IMR-90 (cell line): ENCODE measurements at regions not wholly inside any gene's neighbourhood (a gene's known extent, or its start where the extent isn't known, plus 50 kb on each side); places are given as distances from the start of the nearest gene placed in this dataset.

Experiments used
- ATAC-seq: fragments of 200-7000 bp; cut with Tn5 transposase; 2 replicates; pipeline ENCODE4 v1.9.1; 2020; ENCODE audit warnings: low read depth, mild to moderate bottlenecking, moderate library complexity
- BruUV-seq: library from RNA; stranded (reverse); fragments of 400-500 nt; replicated peaks from 2 replicates; lab custom pipeline; 2021; lab: Mats Ljungman, UMichigan
- CTCF ChIA-PET: fragments of 300-600 bp; formaldehyde crosslinking; extraction: SDS; loops from one replicate; lab custom pipeline; 2021; ENCODE audit warnings: antibody characterized with exemption; lab: Yijun Ruan, JAX
- POLR2A ChIA-PET: fragments of 300-600 bp; sonication (Branson Sonifier 250); formaldehyde crosslinking; loops from one replicate; lab custom pipeline; 2022; ENCODE audit warnings: antibody characterized with exemption; ENCODE audit not compliant: unreplicated experiment; lab: Charles Lee
- DNase-seq: peaks from one replicate; pipeline ENCODE4 v3.0.0; 2013
- H2AFZ ChIP-seq: replicated peaks from 2 replicates; pipeline ENCODE3; 2013; ENCODE audit warnings: low read length, mild to moderate bottlenecking; ENCODE audit not compliant: poor library complexity
- H2AK5ac ChIP-seq: 2 replicates; pipeline ENCODE4 v1.6.1; 2013; ENCODE audit warnings: low read depth, low read length, inconsistent platforms
- H2AK9ac ChIP-seq: replicated peaks from 2 replicates; pipeline ENCODE3; 2013; ENCODE audit warnings: mild to moderate bottlenecking, low read depth, low read length, moderate library complexity; ENCODE audit not compliant: poor library complexity
- H2BK120ac ChIP-seq: 2 replicates; pipeline ENCODE4 v1.6.1; 2013; ENCODE audit warnings: low read depth, low read length, inconsistent platforms
- H2BK15ac ChIP-seq: 3 replicates; pipeline ENCODE4 v1.6.1; 2013; ENCODE audit warnings: low read depth, low read length, inconsistent platforms
- H2BK20ac ChIP-seq: 2 replicates; pipeline ENCODE4 v1.6.1; 2013; ENCODE audit warnings: low read depth, mild to moderate bottlenecking, inconsistent platforms, low read length, moderate library complexity
- H2BK5ac ChIP-seq: 2 replicates; pipeline ENCODE4 v1.6.1; 2013; ENCODE audit warnings: mild to moderate bottlenecking, low read depth, low read length, inconsistent platforms; ENCODE audit not compliant: poor library complexity, severe bottlenecking
- H3K14ac ChIP-seq: replicated peaks from 2 replicates; pipeline ENCODE4 v1.6.1; 2013; ENCODE audit warnings: low read depth, low read length, inconsistent platforms
- H3K18ac ChIP-seq: 2 replicates; pipeline ENCODE4 v1.6.1; 2013; ENCODE audit warnings: low read depth, low read length, control low read depth
- H3K23ac ChIP-seq: 2 replicates; pipeline ENCODE4 v1.6.1; 2013; ENCODE audit warnings: low read depth, low read length, inconsistent platforms
- H3K27ac ChIP-seq: 2 replicates; pipeline ENCODE4 v1.5.1; 2013; ENCODE audit warnings: mild to moderate bottlenecking, control low read depth, low read length; ENCODE audit not compliant: insufficient read depth
- H3K27me3 ChIP-seq: 2 replicates; pipeline ENCODE4 v1.6.1; 2013; ENCODE audit warnings: low read length; ENCODE audit not compliant: control insufficient read depth, insufficient read depth
- H3K36me3 ChIP-seq: 2 replicates; pipeline ENCODE4 v1.6.1; 2013; ENCODE audit warnings: low read length, mixed read lengths; ENCODE audit not compliant: control insufficient read depth, insufficient read depth
- H3K4ac ChIP-seq: 2 replicates; pipeline ENCODE4 v1.6.1; 2013; ENCODE audit warnings: low read depth, low read length, inconsistent platforms
- H3K4me1 ChIP-seq: 2 replicates; pipeline ENCODE4 v1.6.1; 2013; ENCODE audit warnings: low read length, mixed read lengths; ENCODE audit not compliant: control insufficient read depth, insufficient read depth
- H3K4me2 ChIP-seq: 2 replicates; pipeline ENCODE4 v1.6.1; 2013; ENCODE audit warnings: low read depth, mild to moderate bottlenecking, control low read depth, low read length, moderate library complexity
- H3K4me3 ChIP-seq: 2 replicates; pipeline ENCODE4 v1.5.1; 2013; ENCODE audit warnings: low read depth, mild to moderate bottlenecking, control low read depth, low read length, moderate library complexity; ENCODE audit not compliant: insufficient read depth
- H3K56ac ChIP-seq: 2 replicates; pipeline ENCODE4 v1.6.1; 2013; ENCODE audit warnings: low read length, inconsistent platforms; ENCODE audit not compliant: insufficient read depth; ENCODE audit errors: extremely low read depth
- H3K79me1 ChIP-seq, 2 experiments: 2 replicates each; pipeline ENCODE4 v1.6.1; 2013; ENCODE audit warnings: low read length in 2 of 2, inconsistent platforms in 1 of 2, low read depth in 1 of 2
- H3K9ac ChIP-seq: 2 replicates; pipeline ENCODE4 v1.6.1; 2013; ENCODE audit warnings: low read depth, low read length, control low read depth
- H3K9me1 ChIP-seq: 2 replicates; pipeline ENCODE4 v1.6.1; 2013; ENCODE audit warnings: low read length, inconsistent platforms; ENCODE audit not compliant: insufficient read depth
- H3K9me3 ChIP-seq: 2 replicates; pipeline ENCODE4 v1.6.1; 2013; ENCODE audit warnings: low read length; ENCODE audit not compliant: control insufficient read depth, insufficient read depth
- H4K20me1 ChIP-seq: 2 replicates; pipeline ENCODE4 v1.6.1; 2013; ENCODE audit warnings: low read length, inconsistent platforms; ENCODE audit not compliant: insufficient read depth
- H4K5ac ChIP-seq: 2 replicates; pipeline ENCODE4 v1.6.1; 2013; ENCODE audit warnings: mild to moderate bottlenecking, low read depth, low read length, control low read depth
- H4K8ac ChIP-seq, 2 experiments: 2 replicates each; pipeline ENCODE4 v1.6.1; 2013; ENCODE audit warnings: low read depth in 2 of 2, low read length in 2 of 2, control low read depth in 1 of 2, inconsistent platforms in 1 of 2
- H4K91ac ChIP-seq: 2 replicates; pipeline ENCODE4 v1.6.1; 2013; ENCODE audit warnings: low read depth, low read length, inconsistent platforms; ENCODE audit not compliant: insufficient read depth
- CEBPB ChIP-seq: IDR thresholded peaks from 2 replicates; pipeline ENCODE4 v1.6.1; 2012; ENCODE audit warnings: low read depth, low read length, improper control_type of control experiment
- MAZ ChIP-seq: IDR thresholded peaks from 2 replicates; pipeline ENCODE4 v1.6.1; 2012; ENCODE audit warnings: low read depth, mild to moderate bottlenecking, low read length, improper control_type of control experiment, moderate library complexity, borderline replicate concordance
- MXI1 ChIP-seq: IDR thresholded peaks from 2 replicates; pipeline ENCODE4 v1.6.1; 2012; ENCODE audit warnings: low read depth, mild to moderate bottlenecking, low read length, moderate library complexity, borderline replicate concordance
- RAD21 ChIP-seq: IDR thresholded peaks from 2 replicates; pipeline ENCODE4 v1.6.1; 2012; ENCODE audit warnings: low read length, improper control_type of control experiment
- SMC3 ChIP-seq: fragments of 150-350 bp; IDR thresholded peaks from 2 replicates; pipeline ENCODE4 v1.6.1; 2016; ENCODE audit warnings: low read depth, mild to moderate bottlenecking, antibody characterized with exemption, low read length, moderate library complexity
- WGBS, 2 experiments: methylation state at CpG; one replicate each; pipeline versions ENCODE4 v1.1.5 to v1.1.7; 2013; ENCODE audit warnings: missing lambda C conversion rate in 2 of 2; ENCODE audit not compliant: insufficient read length in 1 of 2; ENCODE audit errors: extremely low coverage in 2 of 2; 5-methylcytosine and 5-hydroxymethylcytosine counted together
- dilution Hi-C: fragments of 300-500 bp; cut with HindIII; formaldehyde crosslinking; loops from one replicate; pipeline ENCODE4 v1.14.3; 2018; ENCODE audit warnings: low sequenced_read_pairs; ENCODE audit not compliant: unreplicated experiment
- in situ Hi-C: fragments of 300-500 bp; cut with MboI; formaldehyde crosslinking; loops from 3 replicates; pipeline ENCODE4 v1.14.3; 2019; ENCODE audit warnings: low sequenced_read_pairs, inconsistent platforms, mixed read lengths
- intact Hi-C: fragments of 100-400 bp; cut with micrococcal nuclease; formaldehyde crosslinking; loops from 2 replicates; pipeline ENCODE4 v1.10.0; 2022
- TF ChIP-seq, protein P1 (sequence below): fragments of 150-350 bp; IDR thresholded peaks from 2 replicates; pipeline ENCODE4 v1.6.1; 2016; ENCODE audit warnings: low read depth, mild to moderate bottlenecking, low read length, moderate library complexity, borderline replicate concordance

DNA sequence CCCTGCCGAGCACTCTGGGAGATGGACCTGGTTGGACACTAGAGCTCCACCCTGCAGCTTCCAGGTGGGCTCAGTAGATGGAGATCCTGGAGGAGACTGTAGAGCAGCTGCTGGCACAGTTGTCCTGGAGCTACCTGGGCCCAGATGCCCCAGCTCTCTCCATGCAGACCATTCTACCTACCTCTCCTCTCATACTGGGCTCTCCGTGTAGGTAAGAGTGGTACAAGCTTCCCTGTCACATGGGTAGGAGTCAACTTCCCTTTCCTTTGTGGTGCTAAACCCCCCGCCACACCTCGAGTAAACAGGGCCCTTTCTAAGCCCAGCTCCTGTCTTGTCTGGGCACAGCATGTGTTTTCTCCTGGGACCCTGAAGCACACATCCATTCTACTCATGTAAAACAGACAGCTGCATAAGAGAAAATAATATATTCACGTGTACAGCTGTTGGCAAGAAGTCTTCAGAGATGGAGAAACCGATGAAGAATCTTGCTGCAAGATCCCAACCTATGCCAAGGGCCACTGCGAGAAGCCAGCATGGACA, 108.1 kb upstream of the DUSP22 start:
- dilution Hi-C loops: no loop called here
- Histone ChIP-seq H3K36me3 (no peaks in the 10 kb centered on the region), H3K4me1 (peaks cover 3% of the 10 kb centered on the region; the same call in 1 of the 2 replicates), H3K9me1 (no peaks in the 10 kb centered on the region), H2AK5ac (no peak overlapping the region), H3K14ac (no peak overlapping the region), H4K8ac (no peak overlapping the region), H3K9ac (no peak overlapping the region), H3K9me3 (no peaks in the 10 kb centered on the region), H4K91ac (no peak overlapping the region), H2BK120ac (no peak overlapping the region), H3K23ac (no peak overlapping the region), H3K4ac (no peak overlapping the region), H2BK5ac (no peak overlapping the region), H3K56ac (no peak overlapping the region), H3K18ac (no peak overlapping the region), H4K5ac (no peak overlapping the region), H2AFZ (no peak overlapping the region), H3K27ac (no peak overlapping the region), H4K20me1 (no peaks in the 10 kb centered on the region), H3K4me2 (no peak overlapping the region), H3K4me3 (no peak overlapping the region), H2BK15ac (no peak overlapping the region), H2BK20ac (no peak overlapping the region), H2AK9ac (no peak overlapping the region), H3K79me1 (no peaks in the 10 kb centered on the region), H3K27me3 (peaks cover 8% of the 10 kb centered on the region; the same call in 1 of the 2 replicates)
- TF ChIP-seq CEBPB (no peak), RAD21 (no peak), MXI1 (no peak), MAZ (no peak), SMC3 (no peak)
- TF ChIP-seq, protein P1, sequence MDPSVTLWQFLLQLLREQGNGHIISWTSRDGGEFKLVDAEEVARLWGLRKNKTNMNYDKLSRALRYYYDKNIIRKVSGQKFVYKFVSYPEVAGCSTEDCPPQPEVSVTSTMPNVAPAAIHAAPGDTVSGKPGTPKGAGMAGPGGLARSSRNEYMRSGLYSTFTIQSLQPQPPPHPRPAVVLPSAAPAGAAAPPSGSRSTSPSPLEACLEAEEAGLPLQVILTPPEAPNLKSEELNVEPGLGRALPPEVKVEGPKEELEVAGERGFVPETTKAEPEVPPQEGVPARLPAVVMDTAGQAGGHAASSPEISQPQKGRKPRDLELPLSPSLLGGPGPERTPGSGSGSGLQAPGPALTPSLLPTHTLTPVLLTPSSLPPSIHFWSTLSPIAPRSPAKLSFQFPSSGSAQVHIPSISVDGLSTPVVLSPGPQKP: no peak
- no TSS peak for BruUV-seq
- CTCF ChIA-PET: no interaction called here
- 51% methylated on average over 3 of the region's 7 CpGs; no CpG with 5 or more reads in 1 of the 2 experiments for WGBS, 2 experiments
- intact Hi-C loops: no loop called here
- POLR2A ChIA-PET: no interaction called here
- DNase-seq (no peak), ATAC-seq (no peak)
- in situ Hi-C loops: no loop called here
